Fibroblast of upper back skin (primary cell): ENCODE measurements at regions not wholly inside any gene's neighbourhood (a gene's known extent, or its start where the extent isn't known, plus 50 kb on each side); places are given as distances from the start of the nearest gene placed in this dataset.
A peak's percentile ranks its signal among the peaks of the same experiment; 100 is the strongest.
"Not testable (repeated sequence)": the region's sequence is repeated elsewhere in the genome, so short reads cannot be mapped to it uniquely, and the experiment has no call there.

Experiments
- DNase-seq: peaks from one replicate; pipeline ENCODE4 v3.0.0-alpha.2; 2013

- DNase-seq = peak; percentile 96
Observed at GRCh38 chr7:29723127-29723526, 83.2 kb upstream of the WIPF3 start.

GRCh38 chr7:29723599-29723998 lies 82.7 kb upstream of the WIPF3 start:
- peak; percentile 64 for DNase-seq

DNA sequence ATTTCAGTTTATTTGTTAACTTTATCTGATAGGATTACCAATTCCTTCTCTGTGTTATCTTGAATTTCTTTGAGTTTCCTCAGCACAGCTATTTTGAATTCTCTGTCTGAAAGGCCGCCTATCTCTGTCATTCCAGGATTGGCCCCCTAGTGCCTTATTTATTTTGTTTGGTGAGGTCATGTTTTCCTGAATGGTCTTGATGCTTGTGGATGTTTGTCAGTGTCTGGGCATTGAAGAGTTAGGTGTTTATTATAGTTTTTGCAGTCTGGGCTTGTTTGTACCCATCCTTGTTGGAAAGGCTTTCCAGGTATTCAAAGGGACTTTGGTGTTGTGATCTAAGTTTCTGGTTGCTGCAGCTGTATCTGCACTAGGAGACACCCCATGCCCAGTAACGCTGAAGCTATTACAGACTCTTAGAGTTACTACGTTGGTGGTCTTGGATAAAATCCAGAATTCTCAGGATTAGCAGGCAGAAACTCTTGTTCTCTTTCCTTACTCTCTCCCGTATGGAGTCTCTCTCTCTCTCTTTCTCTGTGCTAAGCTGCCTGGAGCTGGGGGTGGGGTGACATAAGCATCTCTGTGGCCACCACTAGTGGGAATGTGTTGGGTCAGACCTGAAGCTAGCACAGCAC lies 76.7 kb upstream of the WIPF3 start:
- DNase-seq = peak; percentile 77

GRCh38 chr7:29734246-29734731 lies 72.0 kb upstream of the WIPF3 start:
- DNase-seq = no peak

- DNase-seq = not testable (repeated sequence)
Observed at GRCh38 chr7:29747645-29748245, 58.6 kb upstream of the WIPF3 start.

DNA sequence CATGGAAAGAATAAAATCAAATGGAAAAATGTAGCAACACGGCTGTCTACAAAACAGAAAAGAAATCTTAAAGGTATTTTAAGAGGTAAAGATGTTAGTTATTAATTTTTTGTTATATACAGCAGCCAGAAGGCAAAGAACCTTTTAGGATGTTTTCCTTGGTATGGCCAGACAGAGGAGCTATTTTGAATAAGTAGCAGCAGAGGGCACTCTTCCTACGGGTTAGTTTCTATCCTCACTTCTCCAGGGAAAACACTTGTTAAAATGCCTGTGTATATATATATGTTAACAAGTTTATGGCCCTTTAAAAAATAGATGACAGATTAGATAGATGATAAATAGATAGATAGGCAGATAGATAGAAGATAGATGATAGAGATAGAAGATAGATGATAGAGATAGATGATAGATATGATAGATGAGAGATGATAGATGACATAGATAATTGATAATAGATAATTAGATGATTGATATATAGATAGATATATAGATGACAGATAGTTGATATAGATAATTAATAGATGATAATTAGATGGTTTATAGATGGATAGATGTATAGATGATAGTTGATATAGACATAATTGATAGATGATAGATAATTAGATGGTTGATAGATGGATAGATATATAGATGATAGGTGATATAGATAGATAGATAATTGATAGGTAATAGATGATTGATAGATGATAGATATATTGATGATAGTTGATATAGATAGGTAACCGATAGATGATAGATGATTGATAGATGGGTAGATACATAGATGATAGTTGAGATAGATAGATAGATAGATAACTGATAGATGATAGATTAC lies 57.8 kb upstream of the WIPF3 start:
- peak; percentile 47 for DNase-seq

DNA sequence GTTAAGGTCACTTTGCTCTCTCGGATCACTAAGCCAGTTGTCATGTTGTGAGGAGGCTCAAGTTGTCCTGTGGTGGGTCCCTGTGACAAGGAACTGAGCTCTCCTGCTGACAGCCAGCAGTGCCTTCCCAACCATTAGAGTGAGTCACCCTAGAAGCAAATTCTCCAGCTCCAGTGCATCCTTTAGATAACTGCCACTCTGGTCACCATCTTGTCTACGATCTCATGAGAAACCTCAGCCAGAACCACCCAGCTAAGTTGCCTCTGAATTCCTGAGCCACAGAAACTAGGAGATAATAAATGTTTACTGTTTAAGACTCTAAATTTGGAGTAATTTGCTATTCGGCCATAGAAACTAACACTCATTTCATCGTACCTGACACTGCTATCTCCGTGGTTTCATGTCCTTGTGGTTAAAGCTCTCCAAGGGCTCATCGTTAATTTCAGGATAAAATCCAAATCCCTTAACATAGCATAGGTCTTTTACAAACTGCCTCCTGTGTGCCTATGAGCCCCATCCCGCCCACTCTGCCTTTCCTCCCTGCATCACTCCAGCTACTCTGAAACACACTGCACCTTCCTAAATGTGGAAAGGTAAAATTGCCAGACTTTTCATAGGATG lies 56.5 kb upstream of the WIPF3 start:
- no peak for DNase-seq

DNA sequence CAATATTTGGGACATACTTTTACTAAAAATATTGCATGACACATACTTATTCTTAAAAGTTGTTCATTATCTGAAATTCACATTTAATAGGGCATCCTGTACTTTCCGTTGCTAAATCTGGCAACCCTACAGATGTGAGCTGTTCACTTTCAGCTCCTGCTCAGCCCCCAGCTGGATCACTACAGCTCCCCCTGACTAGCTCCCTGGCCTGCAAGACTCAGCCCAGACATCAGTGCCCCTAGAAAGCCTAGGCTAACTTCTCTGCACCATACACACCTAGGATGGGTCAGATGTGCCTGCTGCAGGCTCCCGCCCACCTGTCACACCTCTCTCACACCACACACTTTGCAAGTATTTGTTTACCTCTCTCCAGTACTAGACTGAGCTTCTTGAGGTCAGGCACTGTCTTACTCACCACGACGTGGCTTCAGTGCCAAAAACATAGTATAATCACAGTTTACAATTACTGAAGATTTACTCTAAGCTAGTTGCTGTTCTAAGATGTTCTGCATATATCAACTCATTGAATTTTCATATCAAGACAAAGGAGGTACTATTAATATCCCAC lies 55.9 kb upstream of the WIPF3 start:
- DNase-seq = not testable (repeated sequence)

DNA sequence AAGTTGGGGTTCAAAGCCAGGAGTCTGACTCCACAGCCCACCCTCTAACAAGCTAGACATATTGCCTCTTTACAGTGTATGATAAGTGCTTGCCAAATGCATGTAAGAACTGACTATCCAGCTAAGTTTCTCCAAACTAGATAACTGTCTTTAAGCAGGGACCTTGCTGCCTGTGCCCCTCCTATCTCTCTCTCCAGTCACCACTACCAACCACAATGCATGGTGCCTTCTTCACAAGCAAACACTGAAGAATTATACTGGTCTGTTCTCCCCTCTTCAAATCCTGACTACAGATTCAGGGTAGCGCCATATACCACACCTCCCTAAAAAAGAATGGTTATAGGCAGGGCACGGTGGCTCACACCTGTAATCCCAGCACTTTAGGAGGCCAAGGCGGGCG lies 55.3 kb upstream of the WIPF3 start:
- DNase-seq = not testable (repeated sequence)

DNA sequence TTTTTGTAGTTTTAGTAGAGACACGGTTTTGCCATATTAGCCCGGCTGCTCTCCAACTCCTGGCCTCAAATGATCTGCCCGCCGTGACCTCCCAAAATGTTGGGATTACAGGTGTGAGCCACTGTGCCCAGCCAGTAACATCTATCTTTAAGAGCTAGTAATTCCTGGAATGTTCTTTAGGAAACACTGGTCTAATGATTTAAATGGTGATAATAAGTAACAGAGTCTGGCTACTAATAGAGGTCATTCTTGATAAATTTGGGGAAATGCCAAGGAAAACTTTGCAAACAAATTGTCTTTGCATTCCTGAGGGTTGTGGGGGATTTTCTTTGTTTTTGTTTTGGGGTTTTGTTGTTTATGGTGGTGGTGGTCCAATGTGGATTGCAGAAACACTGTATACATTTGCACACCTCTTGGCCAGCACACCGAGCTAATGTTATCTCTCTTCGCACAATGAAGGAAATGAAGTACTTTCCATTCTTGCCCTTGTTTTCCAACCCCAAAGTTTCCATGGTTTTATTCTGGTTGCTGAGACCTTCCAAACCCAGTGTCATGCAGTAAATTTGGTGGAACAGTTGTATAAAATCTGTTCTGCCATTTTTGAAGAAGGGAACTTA lies 51.3 kb upstream of the WIPF3 start:
- DNase-seq = no peak
